Testis (tissue), 2 donors: ENCODE measurements at regions not wholly inside any gene's neighbourhood (a gene's known extent, or its start where the extent isn't known, plus 50 kb on each side); places are given as distances from the start of the nearest gene placed in this dataset.

ENCODE experiments used
- POLR2A ChIP-seq: fragments of 450-650 bp; IDR thresholded peaks from one replicate; pipeline ENCODE4 v1.6.1; 2017; ENCODE audit warnings: antibody characterized with exemption, mild to moderate bottlenecking, moderate library complexity
- TF ChIP-seq, protein P1 (sequence below), 3 experiments: fragments of 450-650 bp in 2 of 3; fragments of 200-600 bp in 1 of 3; sonication (generic) in 1 of 3; IDR thresholded peaks; one replicate each; pipeline ENCODE4 v1.5.1; 2016 to 2019; ENCODE audit warnings: antibody characterized with exemption in 3 of 3, mild to moderate bottlenecking in 2 of 3, moderate library complexity in 1 of 3

- TF ChIP-seq, protein P1, sequence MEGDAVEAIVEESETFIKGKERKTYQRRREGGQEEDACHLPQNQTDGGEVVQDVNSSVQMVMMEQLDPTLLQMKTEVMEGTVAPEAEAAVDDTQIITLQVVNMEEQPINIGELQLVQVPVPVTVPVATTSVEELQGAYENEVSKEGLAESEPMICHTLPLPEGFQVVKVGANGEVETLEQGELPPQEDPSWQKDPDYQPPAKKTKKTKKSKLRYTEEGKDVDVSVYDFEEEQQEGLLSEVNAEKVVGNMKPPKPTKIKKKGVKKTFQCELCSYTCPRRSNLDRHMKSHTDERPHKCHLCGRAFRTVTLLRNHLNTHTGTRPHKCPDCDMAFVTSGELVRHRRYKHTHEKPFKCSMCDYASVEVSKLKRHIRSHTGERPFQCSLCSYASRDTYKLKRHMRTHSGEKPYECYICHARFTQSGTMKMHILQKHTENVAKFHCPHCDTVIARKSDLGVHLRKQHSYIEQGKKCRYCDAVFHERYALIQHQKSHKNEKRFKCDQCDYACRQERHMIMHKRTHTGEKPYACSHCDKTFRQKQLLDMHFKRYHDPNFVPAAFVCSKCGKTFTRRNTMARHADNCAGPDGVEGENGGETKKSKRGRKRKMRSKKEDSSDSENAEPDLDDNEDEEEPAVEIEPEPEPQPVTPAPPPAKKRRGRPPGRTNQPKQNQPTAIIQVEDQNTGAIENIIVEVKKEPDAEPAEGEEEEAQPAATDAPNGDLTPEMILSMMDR (IDR thresholded peaks at IDR 0.05) = no peak
- TF ChIP-seq POLR2A = no peak
These were observed 660.8 kb downstream of the TBC1D22A start for GRCh38 chr22:47423266-47423665.
